GM19438 (cell line): ENCODE measurements at regions not wholly inside any gene's neighbourhood (a gene's known extent, or its start where the extent isn't known, plus 50 kb on each side); places are given as distances from the start of the nearest gene placed in this dataset.

Source experiments
- ATAC-seq: cut with Tn5 transposase; IDR thresholded peaks from one replicate; pipeline ENCODE4 v1.9.1; 2021; ENCODE audit warnings: low read depth; ENCODE audit not compliant: unreplicated experiment

DNA sequence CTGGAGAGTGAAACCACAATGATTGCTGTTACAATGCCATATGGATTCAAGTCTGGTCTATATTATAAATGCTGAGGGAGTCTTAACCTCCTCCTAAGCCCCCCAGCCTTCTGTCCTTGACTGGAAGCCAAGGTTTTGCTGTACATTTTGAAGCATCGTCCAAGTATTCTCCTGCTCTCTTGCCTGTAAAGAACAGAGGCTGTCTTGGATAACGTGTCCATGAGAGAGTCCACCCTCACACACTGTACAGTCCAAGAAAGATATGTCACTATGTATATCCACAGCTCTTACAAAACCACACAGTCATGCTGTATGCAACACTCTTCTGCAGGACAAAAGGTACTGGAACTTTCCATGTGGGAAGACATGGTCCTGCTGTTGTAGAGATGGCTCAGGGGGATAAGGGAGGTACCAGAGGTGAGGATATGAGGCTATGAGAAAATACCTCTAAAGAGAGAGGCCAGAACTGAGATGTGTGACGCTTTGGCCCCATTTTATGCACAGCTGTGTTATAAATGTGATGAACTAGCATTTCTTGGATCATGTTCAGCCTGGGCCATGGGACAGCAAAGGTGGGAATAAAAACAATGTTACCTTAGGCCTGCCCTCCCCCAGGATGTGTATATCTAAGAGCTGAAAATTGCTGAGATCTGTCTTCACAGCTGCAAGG, 678.6 kb downstream of the IQCM start:
- no peak for ATAC-seq

DNA sequence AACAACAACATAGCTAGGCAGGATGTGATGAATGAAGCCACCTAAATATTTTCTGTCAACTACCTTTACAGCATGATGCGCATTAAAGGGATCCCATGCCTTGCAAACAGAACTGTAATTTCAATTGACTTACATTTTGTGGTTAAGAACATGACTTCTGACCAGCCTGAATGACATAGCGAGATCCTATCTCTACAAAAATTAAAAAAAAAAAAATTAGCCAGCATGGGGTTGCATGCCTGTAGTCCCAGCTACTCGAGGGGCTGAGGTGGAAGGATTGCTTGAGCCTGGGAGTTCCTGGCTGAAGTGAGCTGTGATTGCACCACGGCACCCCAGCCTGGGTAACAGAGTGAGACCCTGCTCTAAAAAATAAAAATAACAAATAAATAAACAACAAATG, 680.6 kb downstream of the IQCM start:
- ATAC-seq: no peak

DNA sequence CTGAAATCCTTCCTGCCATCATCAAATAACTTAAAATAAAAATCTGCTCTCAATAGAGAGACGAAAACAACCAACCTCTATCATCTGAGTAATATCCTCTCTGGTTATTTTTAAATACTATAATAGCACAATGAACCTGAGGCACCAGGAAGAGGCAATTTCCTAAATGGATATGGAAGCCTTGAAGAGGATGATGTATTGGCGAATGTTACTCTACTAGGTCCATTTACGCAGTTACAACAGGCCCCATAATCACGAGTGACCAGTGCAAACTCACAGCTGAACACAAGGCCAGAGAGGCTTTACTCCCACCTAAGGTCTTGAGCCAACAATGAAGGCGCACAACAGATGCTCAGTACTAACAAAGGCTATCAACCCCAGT, 678.8 kb upstream of the NR3C2 start:
- ATAC-seq: no peak

DNA sequence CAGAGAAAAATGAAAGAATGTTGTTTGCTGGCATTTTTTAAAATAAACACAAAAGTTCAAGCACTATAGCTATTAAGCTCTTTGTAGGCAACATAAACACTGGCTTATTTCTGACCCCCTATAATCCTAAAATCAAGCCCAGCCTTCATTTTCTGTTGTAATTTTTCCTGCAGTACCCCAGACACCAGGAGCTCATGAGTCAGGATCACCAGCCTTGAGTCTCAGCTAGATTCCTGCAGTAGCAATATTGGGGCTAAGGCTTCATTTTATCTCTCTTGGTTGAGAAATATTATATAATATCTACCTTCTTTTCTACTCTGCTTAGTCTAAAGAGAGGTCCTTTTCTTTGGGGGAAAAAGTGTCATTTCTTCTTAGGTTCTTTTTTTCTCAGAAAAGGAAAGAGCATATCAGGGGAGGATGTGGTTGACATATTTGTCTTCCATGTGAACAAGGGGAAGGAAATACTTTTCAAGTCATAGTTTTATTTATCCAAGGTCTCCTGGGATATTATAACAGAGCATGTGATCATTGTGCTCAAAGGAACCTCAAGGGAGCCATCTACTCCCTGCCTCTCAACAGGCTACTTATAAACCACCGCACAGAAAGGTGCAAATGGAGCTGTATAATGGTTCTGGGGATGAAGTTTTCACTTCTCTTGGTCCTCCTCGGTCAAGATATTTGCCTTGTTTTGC, 678.3 kb upstream of the NR3C2 start:
- ATAC-seq: no peak

DNA sequence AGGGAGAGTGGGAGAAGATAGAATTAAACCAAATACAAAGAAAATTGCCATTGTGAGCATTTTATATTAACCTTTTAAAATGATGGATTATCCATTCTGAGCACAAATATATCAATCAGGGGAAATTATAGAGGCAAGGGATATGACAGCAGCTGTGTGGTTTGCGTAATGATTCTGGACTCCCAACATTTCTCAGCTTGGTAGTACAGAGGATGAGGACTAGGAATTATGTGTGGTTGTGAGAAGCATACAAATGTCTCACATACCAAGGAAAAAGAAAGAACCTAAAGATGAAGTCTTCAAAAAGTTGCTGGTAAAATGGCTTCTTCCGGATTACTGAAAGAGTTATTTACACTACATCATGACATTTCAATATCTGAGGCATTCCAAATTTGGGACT, 674.6 kb upstream of the NR3C2 start:
- no peak for ATAC-seq

DNA sequence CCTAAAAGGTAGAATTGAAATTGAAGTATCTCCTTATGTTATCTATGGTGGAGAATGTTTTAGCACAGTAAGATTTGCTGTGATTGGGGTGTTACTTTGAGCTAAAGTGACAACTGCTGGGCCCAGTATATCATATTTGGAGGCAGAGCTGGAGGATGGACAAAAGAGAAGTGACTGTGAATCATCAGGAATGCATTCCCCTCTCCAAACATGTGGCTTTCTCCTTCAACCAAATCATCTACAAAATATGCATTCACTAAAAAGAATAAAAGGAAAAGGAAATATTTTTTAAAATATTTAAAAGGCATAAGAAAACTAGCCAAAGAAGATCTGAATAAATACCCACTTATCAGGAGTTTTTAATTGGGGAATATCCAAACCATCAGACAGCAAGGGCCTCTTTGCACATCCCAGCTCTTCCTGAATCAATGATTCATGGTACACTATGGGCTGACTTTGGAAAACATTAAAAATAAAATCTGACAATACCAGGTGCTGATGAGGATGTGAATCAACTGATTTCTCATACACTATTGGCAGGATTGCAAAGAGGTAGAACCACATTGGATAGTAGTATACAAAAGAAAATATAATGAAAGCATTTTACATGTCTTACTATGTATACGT, 671.7 kb upstream of the NR3C2 start:
- no peak for ATAC-seq

DNA sequence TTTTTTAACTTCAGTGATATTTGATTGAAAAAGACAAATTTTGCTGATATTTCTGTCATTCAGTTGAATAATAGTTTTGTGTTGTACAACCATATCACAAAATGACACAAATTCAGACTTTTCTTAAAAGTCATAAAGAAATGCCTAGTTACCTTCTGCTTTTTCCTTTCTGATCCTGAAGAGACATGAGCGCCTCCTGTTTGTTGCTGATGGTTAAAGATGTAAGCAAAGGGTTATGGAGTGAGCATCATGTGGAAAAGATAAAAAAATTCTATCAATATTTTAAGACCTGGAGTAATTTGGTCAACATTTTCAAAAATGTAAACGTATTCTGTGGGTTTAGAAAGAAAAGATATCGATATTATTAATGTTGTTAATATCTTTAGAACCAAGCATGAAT, 669.9 kb upstream of the NR3C2 start:
- ATAC-seq: no peak

DNA sequence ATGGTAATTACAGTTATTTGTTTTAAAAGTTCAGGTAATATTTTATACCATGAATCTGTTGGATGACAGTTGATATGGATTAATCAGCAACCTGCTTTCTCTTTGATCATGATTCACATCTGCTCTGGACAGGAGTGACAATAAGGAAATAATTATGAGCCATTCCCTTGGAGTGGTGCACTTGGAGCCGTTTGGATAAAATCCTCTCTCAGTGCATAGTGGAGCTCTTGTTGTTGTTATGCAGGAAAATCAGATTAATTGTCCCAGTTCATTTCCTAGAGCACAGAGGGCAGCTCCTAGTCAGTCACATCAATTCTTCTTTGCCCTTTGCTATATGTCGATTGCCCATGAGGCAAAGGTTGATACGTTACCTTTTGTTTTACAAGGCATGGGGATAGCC, 668.3 kb upstream of the NR3C2 start:
- no peak for ATAC-seq

DNA sequence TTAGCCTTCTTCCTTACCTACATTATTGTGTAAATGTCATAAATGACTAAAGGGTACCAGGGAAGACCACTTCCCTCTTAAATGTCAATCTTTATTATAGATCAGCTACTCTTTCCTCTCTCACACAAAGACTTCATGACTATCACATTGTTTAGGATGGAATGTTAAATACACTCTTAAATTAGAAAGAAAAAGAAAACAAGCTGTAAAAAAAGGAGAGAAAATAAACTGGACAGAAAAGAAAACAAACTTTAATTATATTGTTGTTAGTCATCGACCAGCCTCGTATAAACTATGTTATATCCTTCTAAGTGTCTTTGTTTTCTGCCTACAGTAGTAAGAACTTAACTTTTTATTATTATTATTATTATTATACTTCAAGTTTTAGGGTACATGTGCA, 666.4 kb upstream of the NR3C2 start:
- ATAC-seq: no peak

DNA sequence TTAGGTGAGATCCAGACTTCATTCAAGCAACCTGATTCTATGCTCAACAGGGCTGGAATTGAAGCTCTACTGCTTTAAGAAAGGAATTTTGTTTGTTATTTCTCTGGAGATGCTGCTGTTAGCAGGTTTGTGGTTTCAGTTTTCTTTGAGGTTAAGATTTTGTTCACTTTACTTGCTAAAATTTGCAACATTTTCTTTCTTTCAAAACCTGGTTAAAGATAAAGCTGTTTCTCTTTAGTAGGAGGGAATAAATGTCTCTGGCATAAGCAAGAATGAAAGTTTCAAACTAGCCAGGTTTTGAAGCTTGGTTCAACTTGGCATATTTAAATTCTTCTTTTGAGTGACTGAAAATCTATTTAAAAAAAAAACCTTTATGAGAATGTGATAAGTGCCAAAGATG, 660.6 kb upstream of the NR3C2 start:
- ATAC-seq: no peak

DNA sequence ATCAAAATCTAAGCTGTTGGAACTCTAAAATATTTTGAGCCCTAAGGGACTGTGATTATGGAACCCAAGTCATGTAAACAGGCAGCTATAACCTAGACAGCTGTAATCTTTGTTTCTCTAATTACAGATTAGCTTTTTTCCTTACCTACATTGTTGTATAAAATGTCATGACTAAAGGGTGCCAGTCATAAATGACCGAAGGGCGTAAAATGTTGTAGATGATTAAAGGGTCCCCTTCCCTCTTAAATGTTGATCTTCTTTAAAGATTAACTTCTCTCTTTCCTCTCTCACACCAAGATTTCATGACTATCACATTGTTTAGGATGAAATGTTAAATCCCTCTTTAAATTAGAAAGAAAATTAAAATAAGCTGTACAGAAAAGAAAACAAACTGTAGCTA, 659.4 kb upstream of the NR3C2 start:
- no peak for ATAC-seq

DNA sequence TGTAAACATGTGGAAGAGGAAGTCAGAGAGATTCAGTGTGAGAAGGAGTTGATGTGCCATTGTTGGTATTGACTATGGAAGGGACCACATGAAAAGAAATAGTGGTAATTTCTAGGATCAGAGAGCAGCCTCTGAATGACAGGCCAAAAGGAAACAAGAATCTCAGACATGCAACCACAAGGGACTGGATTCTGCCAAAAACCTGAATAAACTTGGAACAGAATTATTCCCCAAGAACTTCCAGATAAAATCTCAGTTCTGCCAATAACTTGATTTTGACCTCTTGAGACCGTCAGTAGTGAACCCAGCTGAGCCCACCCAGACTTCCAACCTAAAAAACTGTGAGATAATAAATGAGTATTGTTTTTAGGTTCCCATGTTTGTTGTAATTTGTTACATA, 653.6 kb upstream of the NR3C2 start:
- no peak for ATAC-seq

DNA sequence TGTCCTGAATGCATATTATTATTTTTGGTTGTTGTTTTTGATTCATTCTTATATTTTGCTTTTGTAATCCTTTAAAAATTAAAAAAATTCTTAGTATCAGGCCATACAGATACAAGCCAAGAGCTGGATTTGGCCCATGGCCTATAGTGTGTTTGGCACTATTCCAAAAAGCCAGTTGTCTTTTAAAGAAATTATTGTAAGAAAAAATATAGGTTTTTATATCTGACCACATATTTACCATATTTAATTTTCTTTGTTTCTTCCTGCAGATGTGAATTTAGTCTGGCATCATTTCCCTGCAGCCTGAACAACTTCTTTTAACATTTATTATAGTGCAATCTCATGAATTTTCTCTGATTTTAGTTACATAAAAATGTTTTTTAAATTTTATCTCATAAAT, 652.8 kb upstream of the NR3C2 start:
- no peak for ATAC-seq

DNA sequence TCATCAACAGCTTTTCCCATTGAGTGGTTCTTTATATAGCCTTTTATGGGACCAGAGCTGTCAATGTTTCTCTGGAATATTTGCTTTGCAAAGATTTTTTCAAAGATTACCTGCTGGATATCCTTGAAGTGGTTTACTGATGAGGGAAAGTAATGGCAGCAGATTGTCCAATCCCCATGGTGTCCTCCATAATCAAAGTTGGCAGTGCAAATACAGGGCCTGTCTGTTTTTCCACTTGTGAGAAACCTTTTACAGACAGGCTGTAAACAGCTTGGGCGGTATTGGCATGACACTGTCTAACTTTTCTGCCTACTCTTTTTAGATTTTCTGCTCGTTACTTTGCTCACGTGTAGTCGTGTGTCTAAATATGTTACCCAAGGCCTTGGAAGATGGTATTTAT, 641.9 kb upstream of the NR3C2 start:
- no peak for ATAC-seq

DNA sequence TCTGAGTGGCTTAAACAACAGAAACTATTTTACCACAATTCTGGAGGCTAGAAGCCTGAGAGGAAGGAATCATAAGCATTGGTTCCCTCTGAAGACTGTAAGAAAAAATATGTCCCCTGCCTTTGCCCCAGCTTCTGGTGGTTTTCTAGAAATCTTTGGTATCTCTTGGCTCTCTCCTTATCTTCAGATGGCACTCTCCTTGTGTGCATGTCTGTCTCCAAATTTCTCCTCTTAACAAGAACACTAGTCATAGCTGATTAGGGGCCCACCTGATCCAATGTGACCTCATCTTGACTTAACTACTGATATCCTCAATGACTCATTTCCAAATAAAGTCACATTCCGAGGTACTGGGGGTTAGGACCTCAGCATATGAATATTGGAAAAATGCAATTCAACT, 635.0 kb upstream of the NR3C2 start:
- no peak for ATAC-seq

DNA sequence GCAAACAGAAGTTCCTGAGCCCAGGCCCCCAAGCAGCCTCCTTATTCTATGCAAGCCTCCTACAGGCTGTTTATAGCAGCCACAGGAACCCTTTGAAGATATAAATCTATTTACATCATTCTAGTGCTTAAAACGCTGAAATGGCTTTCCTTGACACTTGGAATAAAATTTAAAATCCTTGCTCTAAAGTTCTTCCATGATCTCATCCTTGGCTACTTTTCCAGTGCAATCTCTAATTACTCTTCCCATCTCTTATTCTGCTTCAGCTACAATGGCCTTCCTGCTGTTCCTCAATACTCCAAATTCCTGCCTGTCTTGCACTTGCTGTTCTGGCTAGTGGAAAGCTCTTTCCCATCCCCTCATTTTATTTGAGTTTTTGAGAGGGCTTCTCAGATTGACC, 634.2 kb upstream of the NR3C2 start:
- ATAC-seq: no peak

DNA sequence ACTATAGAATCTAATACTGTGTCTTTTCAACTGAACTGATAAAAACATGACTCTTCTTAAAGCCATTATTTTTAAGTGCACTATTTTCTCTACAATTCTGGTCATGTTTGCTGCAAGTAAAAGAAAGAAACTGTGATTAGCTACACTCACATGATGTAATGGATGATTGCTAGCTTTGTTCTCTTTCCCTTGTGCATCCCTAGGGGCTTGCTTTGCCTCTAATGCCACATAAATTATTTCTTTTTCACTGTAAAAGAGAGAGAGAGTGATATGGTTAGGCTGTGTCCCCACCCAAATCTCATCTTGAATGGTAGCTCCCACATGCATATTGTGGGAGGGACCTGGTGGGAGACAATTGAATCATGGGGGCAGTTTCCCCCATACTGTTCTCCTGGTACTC, 630.2 kb upstream of the NR3C2 start:
- ATAC-seq: no peak

DNA sequence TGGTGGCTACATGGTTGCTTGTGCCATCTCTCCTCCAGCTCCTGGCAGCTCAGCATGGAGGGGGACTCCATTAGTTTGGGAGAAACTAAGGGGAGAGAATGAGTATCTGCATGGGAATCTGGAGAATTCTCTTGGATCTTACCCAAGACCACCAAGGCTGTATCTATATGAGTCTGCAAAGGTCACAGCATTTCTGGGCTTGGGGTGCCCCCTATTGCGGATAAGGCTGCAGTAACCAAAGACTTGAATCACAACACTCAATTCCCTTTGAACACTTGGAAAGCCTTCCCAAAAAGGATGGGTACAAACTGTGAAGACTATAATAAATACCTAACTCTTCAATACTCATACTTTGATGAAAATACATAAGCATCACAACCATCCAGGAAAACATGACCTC, 623.5 kb upstream of the NR3C2 start:
- no peak for ATAC-seq

DNA sequence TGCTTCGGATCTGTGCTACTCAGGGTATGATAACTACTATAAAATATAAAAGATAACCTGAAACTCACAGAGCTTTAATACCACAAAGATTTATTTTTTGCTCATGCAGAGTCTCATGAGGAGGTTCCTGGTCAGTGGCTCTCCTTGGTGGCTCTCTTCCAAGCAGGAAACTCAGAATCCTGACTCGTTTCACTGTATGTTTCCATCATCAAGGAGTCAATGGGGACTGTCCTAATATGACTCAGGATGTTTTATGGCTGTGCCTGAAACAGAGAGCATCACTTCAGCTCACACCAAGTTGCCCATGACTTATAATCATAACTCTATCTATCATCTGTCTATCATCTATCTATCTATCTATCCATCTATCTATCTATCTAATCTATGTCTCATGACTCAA, 620.8 kb upstream of the NR3C2 start:
- no peak for ATAC-seq

DNA sequence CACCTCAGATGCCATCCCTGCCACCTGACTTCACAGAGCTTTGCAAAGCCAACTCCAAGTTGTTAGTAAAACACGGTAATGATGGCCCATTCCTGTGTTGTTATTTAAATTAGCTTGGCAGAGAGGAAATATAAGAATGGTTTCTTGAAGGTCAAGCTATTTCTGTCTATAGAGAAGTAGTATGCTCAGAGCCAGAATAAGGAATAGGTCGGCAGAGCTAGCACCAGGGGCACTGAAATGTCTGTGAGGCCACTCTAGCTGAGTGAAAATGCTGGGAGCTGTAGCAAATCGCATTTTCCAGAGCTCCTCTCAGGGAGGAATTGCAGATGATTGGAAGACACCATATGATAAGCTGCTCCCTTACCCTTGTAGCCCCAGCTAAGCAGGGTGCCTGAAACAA, 615.4 kb upstream of the NR3C2 start:
- no peak for ATAC-seq

DNA sequence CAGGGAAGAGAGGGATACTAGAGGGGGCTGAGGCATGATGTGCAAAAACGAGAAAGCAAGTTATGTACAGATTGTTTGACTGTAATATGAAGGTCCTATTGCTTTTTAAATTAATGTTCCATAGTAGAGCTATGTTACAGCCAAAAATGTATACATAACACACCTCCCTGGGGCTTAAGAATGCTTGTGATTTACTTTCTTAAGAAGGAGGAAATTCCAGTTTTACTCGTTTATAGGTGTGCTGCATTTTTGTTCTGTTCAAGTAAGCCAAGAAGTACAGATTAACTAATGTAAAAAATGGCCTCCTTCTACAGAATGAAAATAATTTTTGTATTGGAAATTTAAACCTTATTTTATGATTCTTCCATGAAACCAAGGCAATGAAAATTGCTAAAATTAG, 614.4 kb upstream of the NR3C2 start:
- ATAC-seq: no peak

DNA sequence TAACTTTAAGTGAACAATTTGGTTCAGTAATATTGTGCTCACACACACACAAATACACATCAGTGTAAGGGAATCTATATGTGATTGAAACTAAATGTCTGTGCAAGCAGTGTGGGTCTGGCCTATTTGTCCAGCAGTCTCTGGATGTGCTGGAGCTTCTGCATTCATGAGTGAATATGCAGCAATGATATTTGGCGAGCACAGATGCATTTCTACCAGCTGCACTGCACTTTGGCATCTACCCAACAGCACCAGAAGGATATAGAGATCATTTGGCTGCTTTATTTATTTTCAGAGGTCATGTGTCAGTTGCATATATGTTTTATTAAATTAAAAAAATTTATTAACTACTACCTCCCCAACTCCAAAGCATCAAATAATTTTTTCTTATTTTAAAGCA, 613.4 kb upstream of the NR3C2 start:
- no peak for ATAC-seq
